SKM-1 treated with dmso at 0.1 percent for 144 hours (cell line): ENCODE measurements at regions not wholly inside any gene's neighbourhood (a gene's known extent, or its start where the extent isn't known, plus 50 kb on each side); places are given as distances from the start of the nearest gene placed in this dataset.
A peak's percentile ranks its signal among the peaks of the same experiment; 100 is the strongest.

ENCODE experiments used
- DNase-seq: peaks from one replicate; lab custom pipeline; 2025; ENCODE audit not compliant: unreplicated experiment; lab: John Stamatoyannopoulos, UW

- DNase-seq, result no peak
These were observed 411.1 kb upstream of the LRATD1 start for GRCh38 chr2:14221466-14221865.

DNA sequence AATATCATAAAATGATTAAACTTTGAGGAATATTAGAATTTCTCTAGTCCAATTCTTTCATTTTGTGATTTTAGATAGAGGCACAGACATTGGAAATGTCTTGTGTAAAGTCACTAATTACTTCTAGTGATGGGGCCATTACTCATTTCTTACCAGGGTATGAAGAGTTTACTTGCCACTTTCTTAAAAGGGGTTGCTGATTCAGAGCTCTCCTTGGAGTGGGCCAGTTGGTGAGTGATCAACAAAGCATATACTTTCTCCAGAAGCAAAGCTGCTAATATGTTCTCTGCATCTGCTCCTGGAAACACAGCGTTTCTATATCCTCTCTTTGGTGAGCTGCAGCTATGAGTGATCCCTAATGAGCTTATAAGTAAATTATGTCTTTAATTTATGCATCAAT is 408.9 kb upstream of the LRATD1 start:
- no peak for DNase-seq

- no peak for DNase-seq
These were observed 401.1 kb upstream of the LRATD1 start for GRCh38 chr2:14231391-14231898.

DNA sequence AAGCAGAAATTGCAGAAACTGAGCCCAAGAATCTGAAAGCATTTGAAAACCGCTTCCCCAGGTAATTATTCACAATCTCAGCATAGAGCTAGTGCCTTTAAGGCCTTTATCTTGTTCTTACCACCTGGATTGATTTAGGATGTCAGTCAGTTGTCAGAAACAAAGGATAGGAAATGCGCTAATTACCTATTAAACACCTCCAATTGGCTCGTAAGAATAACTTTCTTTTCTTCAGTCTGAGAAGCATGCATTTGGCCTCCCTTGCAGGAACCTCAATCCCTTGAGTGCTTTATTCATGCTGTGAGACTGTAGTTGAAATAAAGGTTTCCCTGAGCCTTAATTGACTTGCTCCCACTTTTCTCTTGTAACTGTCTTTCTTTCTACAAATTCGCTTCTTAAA is 400.3 kb upstream of the LRATD1 start:
- DNase-seq, result no peak

- no peak for DNase-seq
These were observed 397.6 kb upstream of the LRATD1 start for GRCh38 chr2:14234911-14235310.

GRCh38 chr2:14235667-14236066 is 396.9 kb upstream of the LRATD1 start:
- DNase-seq, result peak; percentile 67

- DNase-seq, result no peak
These were observed 394.6 kb upstream of the LRATD1 start for GRCh38 chr2:14237902-14238301.

- no peak for DNase-seq
These were observed 392.9 kb upstream of the LRATD1 start for GRCh38 chr2:14239605-14240004.

- DNase-seq, result no peak
These were observed 391.6 kb upstream of the LRATD1 start for GRCh38 chr2:14240868-14241267.

- no peak for DNase-seq
These were observed 386.6 kb upstream of the LRATD1 start for GRCh38 chr2:14245901-14246300.

- no peak for DNase-seq
These were observed 377.2 kb upstream of the LRATD1 start for GRCh38 chr2:14255135-14255820.

DNA sequence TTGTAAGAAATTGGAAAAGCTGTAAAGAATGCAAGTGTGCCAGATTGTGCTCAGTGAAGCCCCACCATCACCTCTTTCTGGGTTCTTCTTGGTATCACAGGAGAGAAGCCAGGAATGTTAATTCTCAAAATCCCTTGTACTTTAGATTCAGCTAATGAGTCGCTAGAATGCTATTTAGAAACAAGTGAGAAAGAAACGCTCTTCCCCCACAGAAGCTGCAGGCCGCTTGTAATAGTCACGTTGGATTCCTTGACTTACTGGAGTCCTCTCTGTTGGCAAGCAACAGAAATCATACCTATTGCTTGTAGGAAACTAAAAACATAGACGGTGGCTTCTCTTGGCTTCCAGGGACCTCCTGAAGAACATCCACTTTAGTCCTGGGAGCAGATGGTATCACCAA is 375.6 kb upstream of the LRATD1 start:
- no peak for DNase-seq

- no peak for DNase-seq
These were observed 374.6 kb upstream of the LRATD1 start for GRCh38 chr2:14257801-14258507.

- DNase-seq, result no peak
These were observed 370.7 kb upstream of the LRATD1 start for GRCh38 chr2:14261771-14262170.

DNA sequence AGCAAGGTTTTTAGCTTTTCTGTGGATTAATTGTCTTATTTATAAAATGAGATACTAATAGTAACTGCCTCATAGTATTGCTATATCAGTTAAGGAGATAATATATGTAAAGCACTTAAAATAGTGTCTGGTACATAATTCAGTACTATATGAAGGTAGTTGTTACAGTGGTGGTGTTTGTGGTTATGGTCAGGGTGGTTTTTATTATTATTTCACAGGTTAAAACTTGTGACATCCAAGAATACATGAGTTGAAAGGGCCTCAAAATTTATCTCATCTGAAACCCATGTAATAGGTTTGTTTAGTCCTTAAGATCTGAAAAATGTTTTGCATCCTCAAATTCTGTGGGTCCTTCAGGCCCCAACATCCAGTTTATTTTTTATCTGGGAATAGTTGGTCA is 369.5 kb upstream of the LRATD1 start:
- no peak for DNase-seq

DNA sequence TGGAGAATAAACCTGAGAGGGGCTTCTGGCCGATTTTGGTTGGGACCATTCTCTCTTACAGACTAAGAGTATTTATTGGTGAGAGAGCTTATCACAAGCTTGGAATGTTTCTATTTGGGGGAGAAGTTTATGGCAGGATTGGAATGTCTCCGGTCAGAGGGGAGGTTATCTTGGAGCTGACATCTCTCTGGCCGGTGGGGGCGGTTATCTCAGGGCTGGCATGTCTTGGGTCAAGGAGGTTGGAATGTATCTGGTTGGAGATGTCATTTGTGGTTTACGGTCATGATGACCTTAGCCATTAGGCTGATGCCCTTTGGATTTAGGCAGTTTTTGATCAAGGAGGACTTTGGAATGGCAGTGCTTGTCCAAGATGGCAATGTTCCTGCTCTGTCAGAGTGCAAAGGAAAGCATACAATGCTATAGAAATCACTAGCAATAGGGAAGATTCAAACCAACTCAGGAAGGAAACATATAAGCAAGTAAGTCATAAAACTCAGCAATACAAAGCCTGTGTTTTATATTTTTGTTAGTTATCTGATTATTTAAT is 362.4 kb upstream of the LRATD1 start:
- no peak for DNase-seq

GRCh38 chr2:14272396-14273075 is 360.0 kb upstream of the LRATD1 start:
- no peak for DNase-seq

GRCh38 chr2:14273650-14274049 is 358.9 kb upstream of the LRATD1 start:
- DNase-seq, result no peak

DNA sequence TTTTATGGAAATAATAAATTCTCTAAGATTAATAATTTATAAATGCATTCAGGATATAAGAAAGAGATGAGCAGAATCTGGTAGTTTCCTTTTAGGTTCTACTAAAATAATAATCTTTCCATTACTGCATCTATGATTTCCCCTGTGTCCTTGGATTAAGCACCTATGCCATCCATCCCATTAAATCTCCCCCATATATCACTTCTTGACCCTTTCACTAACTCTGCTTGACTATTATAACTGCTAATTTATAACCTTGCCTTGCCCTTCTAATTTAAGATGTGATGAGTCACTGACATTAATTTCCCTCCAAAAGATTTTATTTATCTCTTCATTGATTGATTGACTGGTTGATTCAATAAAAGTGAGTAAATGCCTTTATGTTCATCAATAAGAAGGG is 348.3 kb upstream of the LRATD1 start:
- no peak for DNase-seq

DNA sequence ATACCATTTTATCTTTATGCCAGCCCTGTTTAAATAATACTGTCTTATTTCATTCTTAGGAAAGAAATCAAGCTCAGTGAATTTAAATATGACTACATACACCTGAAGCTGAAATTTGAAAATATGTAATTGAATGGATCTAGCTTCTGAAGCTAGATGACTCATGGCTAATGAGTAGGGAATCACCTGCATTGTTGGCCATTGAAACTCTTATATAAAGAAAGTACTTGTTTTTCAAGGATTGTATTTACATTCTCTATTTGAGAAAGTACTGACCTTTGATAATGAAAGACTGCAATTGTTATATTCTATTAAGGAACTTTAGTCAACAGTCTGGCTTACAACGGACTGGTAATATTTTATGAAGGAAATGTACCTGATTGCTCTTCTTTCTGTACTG is 346.7 kb upstream of the LRATD1 start:
- no peak for DNase-seq

DNA sequence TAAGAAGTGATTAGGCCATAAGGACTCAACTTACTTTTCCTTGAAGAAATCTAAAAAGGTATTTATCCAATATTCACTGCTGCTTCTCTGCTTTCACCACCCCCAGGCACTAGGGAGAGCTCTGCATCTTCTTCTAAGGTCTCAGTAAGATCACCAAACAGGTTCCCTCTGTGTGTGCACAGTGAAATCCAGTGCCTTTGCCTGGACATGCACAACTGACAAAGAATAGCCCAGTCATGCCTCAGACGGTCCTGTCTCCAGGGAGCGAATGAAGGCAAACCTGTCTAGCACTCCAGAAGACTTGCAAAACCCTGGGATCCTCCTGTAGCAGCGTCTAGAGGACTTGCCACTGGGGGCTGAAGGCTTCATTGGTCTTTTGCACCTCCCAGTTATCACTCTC is 344.5 kb upstream of the LRATD1 start:
- DNase-seq, result no peak

GRCh38 chr2:14292964-14293363 is 339.6 kb upstream of the LRATD1 start:
- no peak for DNase-seq
